NCI-H2227 (cell line): ENCODE measurements at regions not wholly inside any gene's neighbourhood (a gene's known extent, or its start where the extent isn't known, plus 50 kb on each side); places are given as distances from the start of the nearest gene placed in this dataset.
"Not testable (repeated sequence)": the region's sequence is repeated elsewhere in the genome, so short reads cannot be mapped to it uniquely, and the experiment has no call there.

Experiments
- DNase-seq: peaks from one replicate; lab custom pipeline; 2025; ENCODE audit not compliant: unreplicated experiment; lab: John Stamatoyannopoulos, UW

DNA sequence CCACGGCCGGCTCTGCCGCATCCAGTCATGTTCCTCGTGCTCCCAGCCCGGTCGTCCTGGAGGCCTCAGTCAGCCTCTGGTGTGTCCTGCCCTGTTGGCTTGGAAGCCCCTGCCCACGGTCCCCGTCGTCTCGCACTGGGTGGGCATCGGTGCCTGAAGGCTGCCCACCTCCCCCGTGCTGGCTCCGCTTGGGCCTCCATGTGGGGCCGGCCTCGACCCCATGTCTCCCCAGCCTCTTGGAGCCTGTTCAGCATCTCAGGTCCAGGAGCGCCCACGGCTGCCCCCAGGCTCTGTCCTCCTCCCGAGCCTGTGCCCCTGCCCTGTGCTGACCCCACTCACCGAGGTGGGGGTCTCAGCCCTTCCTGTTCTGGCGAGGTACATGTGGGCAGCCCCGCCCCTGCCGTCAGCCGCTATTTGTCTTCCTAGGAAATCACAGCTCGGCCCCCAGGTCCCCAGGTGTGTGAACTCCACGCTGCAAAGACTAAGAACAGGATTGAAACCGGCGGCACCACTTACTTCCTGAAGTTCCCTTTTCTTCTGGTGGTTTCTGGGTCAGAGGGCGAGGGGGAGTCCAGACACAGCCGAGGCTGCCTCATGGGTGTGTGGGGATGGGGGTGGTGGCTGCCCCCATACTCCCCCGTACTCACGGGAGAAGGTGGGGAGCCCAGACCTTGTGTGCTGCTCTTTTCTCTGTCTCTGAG, 221.3 kb downstream of the TMEM121 start:
- not testable (repeated sequence) for DNase-seq

DNA sequence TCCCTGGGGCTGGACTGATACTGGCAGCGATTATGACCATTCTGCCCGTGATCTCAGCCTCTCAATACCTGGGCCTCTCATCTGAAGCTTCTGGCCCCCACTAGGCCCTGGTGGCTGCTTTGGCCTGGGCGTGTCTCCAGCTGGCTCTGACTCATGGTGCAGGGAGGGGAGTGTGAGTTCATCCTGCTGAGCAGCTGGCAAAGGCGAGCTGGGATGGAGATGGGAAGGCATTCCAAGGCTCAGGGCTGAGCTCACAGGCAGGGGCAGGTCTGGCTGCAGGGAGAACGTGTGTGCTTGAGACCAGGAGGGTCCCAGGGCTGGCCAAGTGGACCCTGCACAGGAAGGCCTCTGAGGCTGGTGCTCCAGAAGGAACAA, 221.8 kb downstream of the TMEM121 start:
- DNase-seq, result no peak

DNA sequence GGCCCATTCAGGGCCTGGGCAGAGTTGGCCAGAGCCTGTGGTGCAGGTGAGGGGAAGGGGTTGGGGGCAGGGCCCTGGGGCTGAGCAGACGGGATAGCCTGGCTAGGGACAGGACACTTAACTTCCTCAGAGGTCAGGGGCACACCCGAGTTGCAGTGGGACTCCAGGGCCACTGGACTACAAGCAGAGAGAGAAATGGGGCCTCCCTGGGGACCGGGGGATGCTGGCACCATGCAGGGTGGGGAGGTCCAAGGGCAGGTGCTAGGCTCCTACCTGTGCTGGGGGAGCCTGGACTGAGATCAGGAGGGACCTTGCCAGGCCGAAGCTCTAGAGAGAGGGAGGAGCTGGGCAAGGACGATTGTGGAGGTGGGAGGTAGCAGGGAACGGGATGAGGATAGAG, 222.3 kb downstream of the TMEM121 start:
- DNase-seq, result not testable (repeated sequence)

DNA sequence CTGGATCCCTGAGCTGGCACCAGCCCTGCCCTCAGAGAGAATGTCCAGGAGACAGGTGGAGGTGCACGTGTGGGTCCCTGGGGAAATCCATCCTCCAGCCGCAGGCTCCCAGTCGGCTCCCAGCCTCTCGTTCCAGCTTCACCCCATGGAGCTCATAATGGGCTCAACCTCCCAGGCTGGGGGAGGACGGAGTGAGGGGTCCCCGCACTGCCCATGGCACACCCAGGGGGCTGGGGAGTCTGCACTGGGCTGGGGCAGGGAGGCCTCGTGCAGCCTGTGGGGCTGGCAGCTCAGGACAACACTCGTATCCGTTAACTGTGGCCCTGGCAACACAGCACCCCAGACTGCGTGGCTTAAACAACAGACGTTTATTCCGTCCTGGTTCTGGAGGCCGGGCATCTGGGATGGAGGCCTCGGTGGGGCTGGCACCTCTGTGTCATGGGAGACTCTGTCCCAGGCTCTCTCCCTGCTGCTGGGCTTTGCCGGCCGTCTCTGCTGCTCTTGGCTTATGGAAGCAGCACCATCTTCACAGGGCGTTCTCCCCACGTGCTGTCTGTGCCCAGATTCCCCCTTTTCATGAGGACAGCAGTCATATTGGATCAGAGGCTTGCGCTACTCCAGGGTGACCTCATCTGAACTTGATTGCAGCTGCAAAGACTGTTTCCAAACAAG, 223.6 kb downstream of the TMEM121 start:
- DNase-seq, result not testable (repeated sequence)

DNA sequence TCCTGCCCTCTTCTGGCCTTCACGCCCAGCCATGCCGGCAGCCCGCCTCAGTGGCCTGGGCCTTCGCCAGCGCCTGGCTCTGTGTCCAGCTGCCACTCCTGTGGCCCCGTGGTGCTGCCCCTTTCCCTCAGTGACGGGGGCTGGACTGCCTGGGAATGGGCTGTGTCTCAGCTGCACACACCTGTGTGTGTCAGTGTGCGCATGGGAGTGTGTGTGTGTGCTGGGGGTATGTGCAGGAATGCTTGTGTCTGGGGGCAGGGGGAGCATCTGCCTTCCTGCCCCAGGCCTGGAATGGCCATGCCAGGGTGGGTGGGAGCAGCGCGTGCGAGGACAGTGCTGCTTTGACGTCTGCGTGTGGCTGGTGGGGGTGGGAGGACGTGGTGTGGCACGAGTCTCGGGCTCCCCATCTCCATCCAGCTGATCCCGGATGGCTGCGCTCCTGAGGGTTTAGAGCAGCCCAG, 224.9 kb downstream of the TMEM121 start:
- not testable (repeated sequence) for DNase-seq

DNA sequence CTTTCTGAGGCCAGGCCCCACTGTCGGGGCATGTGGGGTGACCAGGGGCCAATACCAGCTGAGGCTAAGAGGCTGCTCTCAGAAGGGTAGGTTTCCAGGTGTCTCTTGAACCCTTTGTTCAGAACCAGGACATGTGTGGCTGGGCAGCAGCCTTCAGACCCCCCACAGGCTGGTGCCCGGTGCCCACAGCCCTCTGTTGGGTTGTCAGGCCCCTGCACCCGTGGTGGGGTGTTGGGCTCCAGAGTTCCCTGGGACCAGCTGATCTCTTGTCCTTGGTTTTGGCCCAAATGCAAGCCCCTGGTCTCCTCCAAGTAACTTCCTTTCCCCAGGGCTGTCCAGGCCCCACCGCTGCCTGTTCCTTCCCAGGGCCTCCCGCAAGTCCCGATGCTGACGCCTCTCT, 226.0 kb downstream of the TMEM121 start:
- DNase-seq, result not testable (repeated sequence)

DNA sequence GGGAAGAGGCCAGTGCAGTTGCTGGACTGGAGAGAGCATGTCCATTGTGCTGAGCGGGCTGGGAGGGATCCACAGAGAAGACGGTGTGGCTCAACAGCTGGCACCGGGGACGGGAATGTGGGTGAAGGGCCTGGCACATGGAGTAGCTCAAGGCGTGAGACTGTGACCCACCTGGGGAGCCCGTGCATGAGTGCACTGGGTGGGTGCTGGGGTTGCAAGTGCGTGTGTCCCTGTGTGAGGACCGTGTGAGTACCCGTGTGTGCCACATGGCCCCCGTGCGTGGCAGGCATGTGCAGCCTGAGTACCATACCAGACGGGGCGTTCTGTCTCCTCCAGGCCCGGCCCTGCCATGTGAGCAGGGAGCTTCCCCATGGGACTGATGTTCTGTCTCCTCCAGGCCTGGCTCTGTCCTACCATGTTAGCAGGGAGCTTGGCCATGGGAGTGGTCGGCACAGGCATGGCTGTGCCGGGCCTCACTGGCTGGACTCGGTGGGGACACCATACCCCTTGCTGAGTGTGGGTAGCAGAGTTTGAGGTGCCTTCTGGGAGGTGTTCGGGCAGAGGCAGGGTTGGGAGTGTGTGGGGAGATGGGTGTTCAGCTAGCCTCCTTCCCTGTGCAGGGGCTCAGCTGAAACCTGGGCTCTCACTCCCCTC, 234.4 kb downstream of the TMEM121 start:
- no peak for DNase-seq

DNA sequence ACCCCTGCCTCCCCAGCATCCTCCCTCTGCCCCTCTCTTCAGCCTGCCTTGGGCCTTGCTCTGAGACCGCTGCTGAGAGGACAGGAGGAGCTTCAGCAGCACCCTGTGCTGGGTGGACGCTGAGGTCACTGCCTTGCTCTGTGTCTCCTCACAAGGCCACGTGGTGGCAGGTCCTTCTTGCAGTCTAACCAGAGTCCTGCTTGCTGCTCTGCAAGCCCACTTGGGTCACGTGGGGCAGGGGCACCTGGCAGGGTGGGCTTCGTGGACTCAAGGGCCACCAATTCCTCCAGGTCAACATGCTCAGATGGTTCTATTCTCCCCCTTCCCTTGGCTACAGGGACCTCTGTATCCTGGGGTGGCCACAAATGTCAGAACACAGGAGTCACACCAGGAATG, 235.0 kb downstream of the TMEM121 start:
- DNase-seq, result not testable (repeated sequence)

DNA sequence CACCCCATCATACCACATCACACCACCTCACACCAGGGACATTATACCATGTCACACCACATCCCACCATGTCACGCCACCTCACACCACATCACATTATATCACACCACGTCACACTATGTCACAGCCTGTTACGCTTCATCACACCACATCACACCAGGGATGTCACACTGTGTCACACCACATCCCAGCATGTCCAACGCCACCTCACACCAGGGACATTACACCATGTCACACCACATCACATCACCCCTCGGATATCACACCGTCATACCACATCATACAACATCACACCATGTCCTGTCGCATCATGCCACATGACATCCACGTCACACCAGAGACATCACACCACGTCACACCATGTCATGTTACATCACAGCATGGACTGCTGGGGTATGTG, 235.5 kb downstream of the TMEM121 start:
- DNase-seq, result no peak

DNA sequence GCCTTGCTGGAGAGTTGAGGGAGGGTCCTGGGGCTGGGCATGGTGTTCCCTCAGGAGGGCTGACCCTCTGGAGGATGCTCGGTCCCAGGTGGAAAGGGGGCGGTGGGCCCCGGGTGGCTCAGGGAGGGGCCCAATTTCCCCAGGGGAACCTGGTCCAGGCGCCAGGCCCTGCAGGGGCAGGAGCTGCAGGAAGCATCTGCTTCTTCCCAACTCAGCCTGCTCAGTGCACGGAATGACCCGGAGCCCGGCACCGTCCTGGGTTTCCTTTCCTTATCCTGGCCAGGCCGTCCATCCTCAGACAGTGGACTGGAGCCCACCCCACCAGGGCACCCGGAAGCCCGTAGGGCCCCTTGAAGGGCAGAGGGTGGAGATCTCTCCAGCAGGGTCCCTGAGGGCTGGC, 235.9 kb downstream of the TMEM121 start:
- DNase-seq, result not testable (repeated sequence)

DNA sequence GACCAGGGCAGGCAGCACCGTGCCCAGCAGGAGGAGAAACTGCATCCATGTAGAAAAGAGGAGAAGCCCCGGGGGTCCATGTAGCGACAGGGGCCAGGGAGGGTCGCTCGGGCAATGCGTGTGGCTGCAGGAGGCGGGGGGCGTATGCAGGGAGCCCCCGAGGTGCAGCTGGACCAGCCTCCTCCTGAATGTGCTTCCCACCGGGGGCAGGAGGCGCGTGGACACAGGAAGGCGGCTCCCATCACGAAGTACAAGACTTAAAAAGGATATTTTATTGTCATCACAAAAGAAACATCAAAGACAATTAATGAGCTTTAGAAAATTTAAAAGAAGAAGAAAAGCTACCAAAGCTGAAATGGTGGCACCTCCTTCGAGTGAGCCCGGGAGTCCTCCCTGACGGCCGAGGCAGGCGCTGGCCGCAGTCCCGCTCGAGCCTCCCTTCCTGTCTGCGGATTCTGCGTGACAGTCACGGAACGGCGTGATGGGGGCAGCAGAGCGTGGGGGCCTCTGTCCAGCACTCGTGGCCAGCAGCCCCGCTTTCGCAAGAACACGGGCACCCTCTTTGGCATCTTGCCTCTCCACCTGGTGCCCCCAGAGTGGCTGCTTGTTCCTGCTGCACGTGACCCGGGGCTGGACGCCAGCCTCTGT, 238.0 kb downstream of the TMEM121 start:
- not testable (repeated sequence) for DNase-seq

DNA sequence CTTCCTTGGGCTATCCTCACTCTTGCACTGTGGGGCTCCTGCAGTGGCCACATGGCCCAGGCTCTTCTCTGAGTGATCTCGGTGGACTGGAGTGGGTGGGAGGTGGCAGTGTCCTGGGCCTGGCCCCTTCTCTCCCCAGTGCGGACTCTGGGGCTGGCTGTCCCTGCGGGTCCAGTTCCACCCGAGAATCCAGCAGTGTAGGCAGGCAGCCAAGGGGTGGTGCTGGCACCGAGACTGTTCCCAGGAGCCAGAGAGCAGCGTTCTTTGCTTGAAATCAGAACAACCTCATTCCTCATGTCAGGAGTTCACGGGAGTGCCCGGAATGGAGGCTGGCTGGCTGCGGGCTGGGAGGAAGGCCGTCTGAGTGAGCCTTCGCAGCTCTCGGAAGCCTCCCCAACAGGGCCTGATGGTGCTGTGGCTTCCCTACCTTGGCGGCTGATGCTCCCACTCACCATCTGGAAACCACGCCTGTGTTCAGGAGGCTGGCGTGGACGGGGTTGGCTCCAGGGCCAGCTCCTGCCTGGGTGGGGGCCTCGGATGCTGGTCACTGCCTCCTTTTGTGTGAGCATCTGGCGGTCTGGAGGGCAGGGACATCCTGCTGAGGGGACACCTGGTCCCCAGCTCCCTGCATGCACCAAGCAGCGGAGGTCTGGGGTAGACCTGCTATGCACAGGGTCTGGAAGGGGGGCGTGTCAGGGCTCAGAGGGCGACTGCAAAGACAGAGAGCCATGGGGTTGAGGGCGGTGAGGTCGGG, 238.9 kb downstream of the TMEM121 start:
- DNase-seq, result not testable (repeated sequence)

DNA sequence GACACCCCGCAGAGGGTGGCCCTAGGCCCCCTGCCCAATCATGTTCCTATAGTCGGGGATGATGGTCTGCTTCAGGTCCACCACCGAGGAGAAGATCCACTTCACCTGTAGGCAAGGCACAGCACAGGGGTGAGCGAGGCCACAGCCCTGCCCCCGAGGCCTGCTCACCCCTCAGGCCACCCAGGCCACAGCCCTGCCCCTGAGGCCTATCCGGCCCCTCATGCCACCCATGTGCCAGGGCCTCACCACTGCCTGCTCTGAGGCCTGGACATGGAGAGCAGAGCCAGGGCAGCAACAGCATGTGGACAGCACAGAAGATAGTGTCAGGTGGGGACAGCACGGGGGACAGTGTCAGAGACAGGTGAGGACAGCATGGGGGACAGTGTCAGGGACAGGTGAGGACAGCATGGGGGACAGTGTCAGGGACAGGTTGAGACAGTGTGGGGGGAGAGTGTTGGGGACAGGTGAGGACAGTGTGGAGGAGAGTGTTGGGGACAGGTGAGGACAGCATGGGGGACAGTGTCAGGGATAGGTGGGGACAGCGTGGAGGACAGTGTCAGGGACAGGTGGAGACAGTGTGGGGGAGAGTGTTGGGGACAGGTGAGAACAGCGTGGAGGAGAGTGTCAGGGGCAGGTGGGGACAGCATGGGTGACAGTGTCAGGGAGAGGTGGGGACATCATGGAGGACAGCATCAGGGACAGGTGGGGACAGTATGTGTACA, 239.7 kb downstream of the TMEM121 start:
- no peak for DNase-seq

DNA sequence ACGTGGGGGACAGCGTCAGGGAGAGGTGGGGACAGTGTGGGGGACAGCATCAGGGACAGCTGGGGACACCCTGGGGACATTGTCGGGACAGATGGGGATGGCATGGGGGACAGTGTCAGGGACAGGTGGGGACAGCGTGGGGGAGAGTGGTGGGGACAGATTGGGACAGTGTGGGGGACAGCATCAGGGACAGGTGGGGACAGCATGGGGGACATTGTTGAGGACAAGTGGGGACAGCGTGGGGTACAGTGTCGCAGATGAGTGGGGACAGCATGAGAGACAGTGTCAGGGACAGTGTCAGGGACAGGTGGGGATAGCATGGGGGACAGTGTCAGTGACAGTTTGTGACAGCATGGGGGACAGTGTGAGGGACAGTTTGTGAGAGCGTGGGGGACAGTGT, 240.9 kb downstream of the TMEM121 start:
- no peak for DNase-seq

DNA sequence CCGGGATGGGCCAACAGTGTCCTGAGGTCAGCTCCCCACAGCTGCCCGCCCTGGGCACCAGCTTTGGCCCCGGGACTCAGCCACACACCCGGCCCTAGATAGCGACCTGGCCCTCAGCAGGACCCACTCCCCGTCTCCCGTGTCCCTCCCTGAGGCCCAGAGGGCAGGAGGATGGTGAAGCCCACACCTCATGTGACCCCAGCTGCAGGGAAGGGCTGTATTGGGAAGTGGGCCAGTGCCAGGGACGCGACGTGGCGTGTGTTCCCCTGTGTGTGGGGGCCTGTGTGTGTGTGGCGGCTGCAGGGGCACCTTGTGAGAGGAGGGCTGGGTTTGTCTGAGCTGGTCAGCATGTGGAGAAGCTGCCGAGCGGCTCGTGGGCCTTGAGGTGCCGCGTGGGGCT, 241.7 kb downstream of the TMEM121 start:
- not testable (repeated sequence) for DNase-seq

DNA sequence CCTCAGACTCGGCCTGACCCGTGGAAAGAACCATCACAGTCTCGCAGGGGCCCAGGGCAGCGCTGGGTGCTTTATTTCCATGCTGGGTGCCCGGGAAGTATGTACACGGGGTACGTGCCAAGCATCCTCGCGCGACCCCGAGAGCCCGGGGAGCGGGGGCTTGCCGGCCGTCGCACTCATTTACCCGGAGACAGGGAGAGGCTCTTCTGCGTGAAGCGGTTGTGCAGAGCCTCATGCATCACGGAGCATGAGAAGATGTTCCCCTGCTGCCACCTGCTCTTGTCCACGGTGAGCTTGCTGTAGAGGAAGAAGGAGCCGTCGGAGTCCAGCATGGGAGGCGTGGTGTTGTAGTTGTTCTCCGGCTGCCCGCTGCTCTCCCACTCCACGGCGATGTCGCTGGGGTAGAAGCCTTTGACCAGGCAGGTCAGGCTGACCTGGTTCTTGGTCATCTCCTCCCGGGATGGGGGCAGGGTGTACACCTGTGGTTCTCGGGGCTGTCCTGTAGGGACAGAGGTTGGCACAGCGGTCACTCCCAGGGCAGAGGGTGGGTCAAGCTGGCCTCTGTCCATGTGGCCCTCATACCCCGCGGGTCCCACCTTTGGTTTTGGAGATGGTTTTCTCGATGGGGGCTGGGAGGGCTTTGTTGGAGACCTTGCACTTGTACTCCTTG, 242.8 kb downstream of the TMEM121 start:
- DNase-seq, result not testable (repeated sequence)

DNA sequence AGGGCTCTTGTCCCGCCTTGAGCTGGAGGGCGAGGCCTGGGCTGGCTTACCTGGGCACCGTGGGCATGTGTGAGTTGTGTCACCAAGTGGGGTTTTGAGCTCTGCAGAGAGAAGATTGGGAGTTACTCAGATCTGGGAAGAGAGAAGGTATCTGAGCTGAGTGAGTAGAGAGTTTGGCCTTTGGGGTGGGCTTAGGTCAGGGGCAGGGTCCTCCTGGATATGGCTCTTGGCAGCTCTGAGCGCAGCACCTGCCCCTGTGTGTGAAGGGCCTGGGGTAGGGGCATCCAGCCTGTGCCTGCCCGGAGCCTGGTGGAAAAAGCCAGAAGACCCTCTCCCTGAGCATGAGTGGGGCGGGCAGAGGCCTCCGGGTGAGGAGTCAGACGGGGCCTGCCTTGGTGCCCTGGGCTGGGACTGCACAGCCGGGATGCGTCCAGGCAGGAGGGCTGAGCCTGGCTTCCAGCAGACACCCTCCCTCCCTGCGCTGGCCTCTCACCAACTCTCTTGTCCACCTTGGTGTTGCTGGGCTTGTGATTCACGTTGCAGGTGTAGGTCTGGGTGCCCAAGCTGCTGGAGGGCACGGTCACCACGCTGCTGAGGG, 244.3 kb downstream of the TMEM121 start:
- DNase-seq, result not testable (repeated sequence)

DNA sequence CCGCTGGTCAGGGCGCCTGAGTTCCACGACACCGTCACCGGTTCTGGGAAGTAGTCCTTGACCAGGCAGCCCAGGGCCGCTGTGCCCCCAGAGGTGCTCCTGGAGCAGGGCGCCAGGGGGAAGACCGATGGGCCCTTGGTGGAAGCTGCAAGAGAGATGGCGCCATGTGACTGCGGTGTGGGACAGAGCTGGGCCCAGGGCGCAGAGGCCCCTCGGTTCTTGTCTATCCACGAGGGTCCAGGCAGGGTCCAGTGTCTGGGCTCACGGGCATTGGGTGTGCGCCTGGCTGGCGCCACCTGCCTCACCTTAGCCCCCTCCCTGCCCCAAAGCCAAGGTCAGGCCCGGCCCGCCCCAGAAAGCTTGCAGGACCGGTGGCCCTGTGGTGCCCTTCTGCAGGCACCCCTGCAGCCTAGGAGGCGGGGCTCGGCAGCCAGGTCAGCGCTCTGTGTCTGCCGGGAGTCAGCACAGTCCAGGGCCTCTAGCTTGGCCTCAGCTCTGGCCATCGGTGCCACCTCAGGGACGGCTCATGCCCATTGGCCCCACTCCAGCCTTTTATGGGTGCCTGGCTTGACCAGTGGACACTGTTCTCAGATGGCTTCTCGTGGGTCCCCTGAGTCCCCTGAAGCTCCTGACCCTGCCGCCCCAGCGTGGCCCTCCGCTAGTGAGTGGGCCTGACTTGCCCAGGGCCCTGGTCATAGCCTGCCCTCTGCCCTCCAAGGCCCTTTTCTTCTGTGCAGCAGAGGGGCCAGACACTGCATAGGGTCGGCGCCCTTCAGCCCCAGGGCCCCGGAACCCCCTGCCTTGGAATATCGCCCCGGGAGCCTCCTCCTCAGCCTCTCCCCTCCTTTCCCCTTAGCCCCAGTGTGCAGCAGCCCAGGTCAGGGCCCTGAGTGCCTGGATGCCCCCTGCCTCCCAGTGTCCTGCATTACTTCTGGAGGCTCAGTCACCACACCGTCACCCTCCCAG, 245.2 kb downstream of the TMEM121 start:
- DNase-seq, result not testable (repeated sequence)
